Endothelial cell of umbilical vein (primary cell): ENCODE measurements at regions not wholly inside any gene's neighbourhood (a gene's known extent, or its start where the extent isn't known, plus 50 kb on each side); places are given as distances from the start of the nearest gene placed in this dataset.

Source experiments
- BruUV-seq: library from RNA; stranded (reverse); fragments of 400-500 nt; replicated peaks from 2 replicates; lab custom pipeline; 2021; lab: Mats Ljungman, UMichigan
- CTCF ChIA-PET: fragments of 300-600, 350-600 bp; sonication (Branson Sonifier 250); formaldehyde crosslinking; loops from one replicate; lab custom pipeline; 2021; ENCODE audit warnings: antibody characterized with exemption, inconsistent platforms; lab: Charles Lee
- POLR2A ChIA-PET: fragments of 300-600, 350-600 bp; sonication (Branson Sonifier 250); formaldehyde crosslinking; loops from one replicate; lab custom pipeline; 2021; ENCODE audit warnings: antibody characterized with exemption, inconsistent platforms; lab: Charles Lee
- DNase-seq: peaks from one replicate; pipeline ENCODE4 v3.0.0-alpha.2; 2011; ENCODE audit warnings: low read depth, low spot score
- FAIRE-seq: peaks from 2 replicates; lab custom pipeline; 2011; peaks lifted over from hg19 to GRCh38; lab: Jason Lieb, UNC
- H2AFZ ChIP-seq: 2 replicates; pipeline ENCODE4 v1.6.0; 2012; ENCODE audit warnings: low read depth, low read length, control low read depth, inconsistent platforms
- H3K27ac ChIP-seq: 2 replicates; pipeline ENCODE4 v1.5.1; 2011; ENCODE audit warnings: low read depth, mild to moderate bottlenecking, control low read depth, low read length, moderate library complexity; ENCODE audit not compliant: insufficient read depth
- H3K27me3 ChIP-seq, 2 experiments: 2 replicates each; pipeline versions ENCODE4 v1.6.0 to v1.6.1; 2011; ENCODE audit warnings: low read length in 2 of 2, mixed read lengths in 1 of 2; ENCODE audit not compliant: control insufficient read depth in 2 of 2, insufficient read depth in 2 of 2
- H3K36me3 ChIP-seq, 2 experiments: 2 replicates in 1 of 2; 3 replicates in 1 of 2; pipeline ENCODE4 v1.5.1; 2011; ENCODE audit warnings: low read length in 2 of 2, mild to moderate bottlenecking in 1 of 2, moderate library complexity in 1 of 2; ENCODE audit not compliant: control insufficient read depth in 2 of 2, insufficient read depth in 2 of 2; ENCODE audit errors: extremely low read depth in 1 of 2
- H3K4me1 ChIP-seq: 3 replicates; pipeline ENCODE4 v1.5.1; 2011; ENCODE audit warnings: mild to moderate bottlenecking, low read length; ENCODE audit not compliant: control insufficient read depth, insufficient read depth; ENCODE audit errors: extremely low read depth
- H3K4me2 ChIP-seq: 2 replicates; pipeline ENCODE4 v1.6.1; 2011; ENCODE audit warnings: low read length, control low read depth, mixed read lengths; ENCODE audit not compliant: insufficient read depth
- H3K4me3 ChIP-seq, 3 experiments: fragments of 200-600 bp in 1 of 3; sonication (generic), shearing (Covaris generic) in 1 of 3; replicated peaks in 1 of 3; 2 replicates each; pipeline ENCODE4 v1.5.1; 2011 to 2016; ENCODE audit warnings: control low read depth in 3 of 3, low read length in 3 of 3, mild to moderate bottlenecking in 2 of 3, inconsistent platforms in 1 of 3, low read depth in 1 of 3, moderate library complexity in 1 of 3; ENCODE audit not compliant: insufficient read depth in 1 of 3
- H3K79me2 ChIP-seq: 2 replicates; pipeline ENCODE4 v1.6.0; 2012; ENCODE audit warnings: low read length, inconsistent platforms; ENCODE audit not compliant: control insufficient read depth, insufficient read depth
- H3K9ac ChIP-seq: replicated peaks from 2 replicates; pipeline ENCODE3; 2011; ENCODE audit warnings: low read length, control low read depth; ENCODE audit not compliant: insufficient read depth; ENCODE audit errors: extremely low read depth
- H3K9me1 ChIP-seq: replicated peaks from 3 replicates; pipeline ENCODE4 v1.6.0; 2011; ENCODE audit warnings: mild to moderate bottlenecking, low read length; ENCODE audit not compliant: control insufficient read depth, insufficient read depth; ENCODE audit errors: extremely low read depth
- H3K9me3 ChIP-seq: replicated peaks from 2 replicates; pipeline ENCODE4 v1.5.1; 2012; ENCODE audit warnings: low read length, inconsistent platforms; ENCODE audit not compliant: control insufficient read depth, insufficient read depth
- H4K20me1 ChIP-seq: replicated peaks from 2 replicates; pipeline ENCODE3; 2011; ENCODE audit warnings: mild to moderate bottlenecking, low read length; ENCODE audit not compliant: control insufficient read depth, insufficient read depth; ENCODE audit errors: extremely low read depth
- CTCF ChIP-seq, 2 donors: IDR thresholded peaks; 1 replicate in 1 of 2; 2 replicates in 1 of 2; pipeline ENCODE4 v1.5.1; 2011; ENCODE audit warnings: low read length in 2 of 2, mild to moderate bottlenecking in 2 of 2, moderate library complexity in 2 of 2, control low read depth in 1 of 2, inconsistent platforms in 1 of 2, low read depth in 1 of 2; ENCODE audit not compliant: insufficient read depth in 1 of 2; ENCODE audit errors: extremely low read depth in 1 of 2
- EZH2 ChIP-seq: IDR thresholded peaks from 2 replicates; pipeline ENCODE4 v1.6.1; 2012; ENCODE audit warnings: borderline replicate concordance, low read depth, mild to moderate bottlenecking, moderate library complexity, low read length, inconsistent platforms; ENCODE audit not compliant: severe bottlenecking
- FOS ChIP-seq: IDR thresholded peaks from 2 replicates; pipeline ENCODE4 v1.6.1; 2011; ENCODE audit warnings: mild to moderate bottlenecking, low read length, moderate library complexity, borderline replicate concordance; ENCODE audit not compliant: insufficient read depth
- GATA2 ChIP-seq: IDR thresholded peaks from 2 replicates; pipeline ENCODE4 v1.7.0; 2011; ENCODE audit warnings: low read depth, mild to moderate bottlenecking, moderate library complexity, mixed read lengths, low read length; ENCODE audit not compliant: insufficient read length, insufficient read depth
- MAX ChIP-seq: IDR thresholded peaks from 2 replicates; pipeline ENCODE4 v1.6.1; 2011; ENCODE audit not compliant: insufficient read depth, insufficient read length
- POLR2A ChIP-seq: IDR thresholded peaks from 2 replicates; pipeline ENCODE4 v1.6.1; 2012; ENCODE audit warnings: low read depth, mild to moderate bottlenecking, control low read depth, low read length
- POLR2AphosphoS5 ChIP-seq: IDR thresholded peaks from 2 replicates; pipeline ENCODE4 v1.6.1; 2012; ENCODE audit warnings: low read depth, mild to moderate bottlenecking, control low read depth, low read length, moderate library complexity; ENCODE audit not compliant: insufficient read depth
- dilution Hi-C: fragments of 300-500 bp; cut with MboI; formaldehyde crosslinking; loops from one replicate; pipeline ENCODE4 v1.15.0; 2019; ENCODE audit warnings: low sequenced_read_pairs; ENCODE audit not compliant: extremely low pct_ligation_motif_present
- intact Hi-C: fragments of 100-400 bp; cut with micrococcal nuclease; formaldehyde crosslinking; loops from one replicate; pipeline ENCODE4 v1.10.0; 2022

- Histone ChIP-seq H3K9me1 (no peaks in the 10 kb centered on the region), H2AFZ (no peak overlapping the region), H3K9ac (no peak overlapping the region), H3K27ac (no peak overlapping the region), H3K79me2 (no peaks in the 10 kb centered on the region), H3K4me3 (no peak overlapping the region), H3K36me3 (no peaks in the 10 kb centered on the region), H3K4me1 (no peaks in the 10 kb centered on the region), H3K27me3 (no peaks in the 10 kb centered on the region), H4K20me1 (no peaks in the 10 kb centered on the region), H3K9me3 (peaks cover 2% of the 10 kb centered on the region), H3K4me2 (no peak overlapping the region)
- POLR2A ChIA-PET: no interaction called here
- no TSS peak for BruUV-seq
- CTCF ChIA-PET: no interaction called here
- intact Hi-C loops: no loop called here
- DNase-seq: no peak
- no peak for FAIRE-seq
- dilution Hi-C loops: no loop called here
- TF ChIP-seq GATA2: no peak
- no peak for TF ChIP-seq EZH2
- no peak for TF ChIP-seq POLR2AphosphoS5
- TF ChIP-seq CTCF (IDR thresholded peaks at IDR 0.05; ENCODE audit: extremely low read depth in 1 of 2, insufficient read depth in 1 of 2, low read depth in 1 of 2, low read length in 2 of 2): no peak
- TF ChIP-seq MAX: no peak
- no peak for TF ChIP-seq FOS
- TF ChIP-seq POLR2A: no peak
Measured at GRCh38 chr2:152883951-152884487, 165.6 kb downstream of the ARL6IP6 start.
